SK-N-SH (cell line): ENCODE measurements at regions not wholly inside any gene's neighbourhood (a gene's known extent, or its start where the extent isn't known, plus 50 kb on each side); places are given as distances from the start of the nearest gene placed in this dataset.

Experiments
- FOXJ3 ChIP-seq: sonication (generic); formaldehyde crosslinking; IDR thresholded peaks from 2 replicates; pipeline ENCODE4 v1.5.1; 2020; ENCODE audit warnings: mild to moderate bottlenecking, missing genetic modification reagents
- GABPA ChIP-seq: IDR thresholded peaks from 2 replicates; pipeline ENCODE4 v1.4.0; 2012; ENCODE audit warnings: low read depth, mild to moderate bottlenecking
- IRF3 ChIP-seq: fragments of 150-350 bp; IDR thresholded peaks from 2 replicates; pipeline ENCODE4 v1.6.1; 2016; ENCODE audit warnings: mild to moderate bottlenecking, low read depth, low read length
- PBX3 ChIP-seq: IDR thresholded peaks from 2 replicates; pipeline ENCODE4; 2012
- POLR2AphosphoS5 ChIP-seq: IDR thresholded peaks from 2 replicates; pipeline ENCODE4 v1.6.1; 2012; ENCODE audit warnings: low read depth, low read length
- RAD21 ChIP-seq: IDR thresholded peaks from 2 replicates; pipeline ENCODE4 v1.6.1; 2012; ENCODE audit warnings: mild to moderate bottlenecking, low read length
- REST ChIP-seq: IDR thresholded peaks from 2 replicates; pipeline ENCODE4 v1.6.1; 2012; ENCODE audit warnings: mild to moderate bottlenecking, low read depth, low read length, moderate library complexity
- RXRA ChIP-seq: IDR thresholded peaks from 2 replicates; pipeline ENCODE4 v1.4.0; 2012; ENCODE audit warnings: low read depth, mild to moderate bottlenecking, borderline replicate concordance
- SIN3A ChIP-seq: IDR thresholded peaks from 2 replicates; pipeline ENCODE4 v1.6.1; 2012; ENCODE audit warnings: low read depth, mild to moderate bottlenecking, low read length, moderate library complexity, borderline replicate concordance
- TAF1 ChIP-seq: IDR thresholded peaks from 2 replicates; pipeline ENCODE4 v1.6.1; 2012; ENCODE audit warnings: low read depth, mild to moderate bottlenecking, low read length, moderate library complexity, borderline replicate concordance
- TCF12 ChIP-seq: IDR thresholded peaks from 2 replicates; pipeline ENCODE4 v1.4.0; 2012
- TF ChIP-seq, protein P1 (sequence below): fragments of 200-600 bp; sonication (generic); IDR thresholded peaks from 2 replicates; pipeline ENCODE4 v1.6.1; 2017; ENCODE audit warnings: antibody characterized with exemption, mild to moderate bottlenecking, moderate library complexity

GRCh38 chr5:124806026-124806372 is 59.6 kb upstream of the ZNF608 start:
- TF ChIP-seq GABPA (no peak), IRF3 (no peak), TAF1 (no peak), FOXJ3 (CRISPR knock-in tag) (no peak), SIN3A (no peak), TCF12 (no peak), PBX3 (no peak), RAD21 (no peak), POLR2AphosphoS5 (no peak), RXRA (no peak), REST (no peak)
- TF ChIP-seq, protein P1, sequence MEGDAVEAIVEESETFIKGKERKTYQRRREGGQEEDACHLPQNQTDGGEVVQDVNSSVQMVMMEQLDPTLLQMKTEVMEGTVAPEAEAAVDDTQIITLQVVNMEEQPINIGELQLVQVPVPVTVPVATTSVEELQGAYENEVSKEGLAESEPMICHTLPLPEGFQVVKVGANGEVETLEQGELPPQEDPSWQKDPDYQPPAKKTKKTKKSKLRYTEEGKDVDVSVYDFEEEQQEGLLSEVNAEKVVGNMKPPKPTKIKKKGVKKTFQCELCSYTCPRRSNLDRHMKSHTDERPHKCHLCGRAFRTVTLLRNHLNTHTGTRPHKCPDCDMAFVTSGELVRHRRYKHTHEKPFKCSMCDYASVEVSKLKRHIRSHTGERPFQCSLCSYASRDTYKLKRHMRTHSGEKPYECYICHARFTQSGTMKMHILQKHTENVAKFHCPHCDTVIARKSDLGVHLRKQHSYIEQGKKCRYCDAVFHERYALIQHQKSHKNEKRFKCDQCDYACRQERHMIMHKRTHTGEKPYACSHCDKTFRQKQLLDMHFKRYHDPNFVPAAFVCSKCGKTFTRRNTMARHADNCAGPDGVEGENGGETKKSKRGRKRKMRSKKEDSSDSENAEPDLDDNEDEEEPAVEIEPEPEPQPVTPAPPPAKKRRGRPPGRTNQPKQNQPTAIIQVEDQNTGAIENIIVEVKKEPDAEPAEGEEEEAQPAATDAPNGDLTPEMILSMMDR = no peak
